HG02623 (cell line): ENCODE measurements at regions not wholly inside any gene's neighbourhood (a gene's known extent, or its start where the extent isn't known, plus 50 kb on each side); places are given as distances from the start of the nearest gene placed in this dataset.

Experiments
- ATAC-seq: cut with Tn5 transposase; IDR thresholded peaks from one replicate; pipeline ENCODE4 v1.9.1; 2021; ENCODE audit warnings: moderate library complexity; ENCODE audit not compliant: unreplicated experiment

GRCh38 chr11:128232588-128232987 is 354.8 kb downstream of the ETS1 start:
- ATAC-seq = no peak

GRCh38 chr11:128231845-128232410 is 355.4 kb downstream of the ETS1 start:
- ATAC-seq = no peak

GRCh38 chr11:128227466-128227865 is 359.9 kb downstream of the ETS1 start:
- ATAC-seq = no peak

GRCh38 chr11:128226106-128226716 is 361.1 kb downstream of the ETS1 start:
- no peak for ATAC-seq

GRCh38 chr11:128222245-128222884 is 365.0 kb downstream of the ETS1 start:
- no peak for ATAC-seq

- ATAC-seq = no peak
Measured at GRCh38 chr11:128219731-128220120, 367.6 kb downstream of the ETS1 start.

- ATAC-seq = no peak
Measured at GRCh38 chr11:128216198-128216597, 371.2 kb downstream of the ETS1 start.

- no peak for ATAC-seq
Measured at GRCh38 chr11:128215238-128215882, 372.0 kb downstream of the ETS1 start.

GRCh38 chr11:128214263-128214662 is 373.1 kb downstream of the ETS1 start:
- ATAC-seq = no peak

GRCh38 chr11:128213461-128213860 is 373.9 kb downstream of the ETS1 start:
- ATAC-seq = no peak

- ATAC-seq = no peak
Measured at GRCh38 chr11:128212324-128212723, 375.0 kb downstream of the ETS1 start.

GRCh38 chr11:128210148-128210940 is 377.0 kb downstream of the ETS1 start:
- no peak for ATAC-seq

GRCh38 chr11:128209138-128209435 is 378.3 kb downstream of the ETS1 start:
- no peak for ATAC-seq

- no peak for ATAC-seq
Measured at GRCh38 chr11:128208329-128209137, 378.8 kb downstream of the ETS1 start.

- ATAC-seq = no peak
Measured at GRCh38 chr11:128207861-128208321, 379.5 kb downstream of the ETS1 start.

- ATAC-seq = no peak
Measured at GRCh38 chr11:128206461-128206860, 380.9 kb downstream of the ETS1 start.

- ATAC-seq = no peak
Measured at GRCh38 chr11:128205796-128206195, 381.6 kb downstream of the ETS1 start.

GRCh38 chr11:128204898-128205297 is 382.5 kb downstream of the ETS1 start:
- no peak for ATAC-seq

- no peak for ATAC-seq
Measured at GRCh38 chr11:128201801-128202200, 385.6 kb downstream of the ETS1 start.

GRCh38 chr11:128201009-128201408 is 386.3 kb downstream of the ETS1 start:
- no peak for ATAC-seq

GRCh38 chr11:128200467-128200866 is 386.9 kb downstream of the ETS1 start:
- ATAC-seq = no peak
